ENCODE measurements at regions not wholly inside any gene's neighbourhood (a gene's known extent, or its start where the extent isn't known, plus 50 kb on each side); places are given as distances from the start of the nearest gene placed in this dataset.

DNA sequence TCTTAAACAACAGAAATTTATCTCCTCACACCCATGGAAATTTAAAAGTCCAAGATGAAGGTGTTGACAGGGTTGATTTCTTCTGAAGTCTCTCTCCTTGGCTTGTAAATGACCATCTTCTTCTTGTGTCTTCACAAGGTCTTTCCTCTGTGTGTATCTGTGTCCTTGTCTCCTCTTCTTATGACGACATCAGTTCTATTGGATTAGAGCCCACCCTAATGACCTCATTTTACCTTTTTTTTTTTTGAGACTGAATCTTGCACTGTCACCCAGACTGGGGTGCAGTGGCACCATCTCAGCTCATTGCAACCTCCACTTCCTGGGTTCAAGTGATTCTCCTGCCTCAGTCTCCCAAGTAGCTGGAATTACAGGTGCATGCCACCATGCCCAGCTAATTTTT, 429.0 kb upstream of the CDH5 start:
- intact Hi-C loops (cut with micrococcal nuclease), result no loop called here

More for the DNA sequence above, 429.0 kb upstream of the CDH5 start:
- ChIA-PET CTCF (no interaction called here), POLR2A (ENCODE audit: unreplicated experiment) (no interaction called here)
- Histone ChIP-seq H2BK15ac (ENCODE audit: low read depth, low read length) (no peak overlapping the region), H3K9ac (ENCODE audit: low read depth, low read length) (no peak overlapping the region), H3K56ac (ENCODE audit: extremely low read depth, insufficient read depth, low read length) (no peak overlapping the region), H4K91ac (ENCODE audit: insufficient read depth, low read depth, low read length) (no peak overlapping the region), H3K36me3 (ENCODE audit: control insufficient read depth, insufficient read depth, low read length) (no peaks in the 10 kb centered on the region), H2AK5ac (ENCODE audit: low read depth, low read length) (no peak overlapping the region), H2BK120ac (ENCODE audit: low read depth, low read length) (no peak overlapping the region), H4K20me1 (ENCODE audit: insufficient read depth, low read length) (no peaks in the 10 kb centered on the region), H3K4ac (ENCODE audit: low read depth, low read length) (no peak overlapping the region), H3K18ac (ENCODE audit: low read depth, low read length) (no peak overlapping the region), H3K14ac (replicated peaks; ENCODE audit: low read depth, low read length) (no peak overlapping the region), H2AFZ (replicated peaks; ENCODE audit: low read length, poor library complexity) (no peak overlapping the region), H3K79me1 (ENCODE audit: low read depth in 1 of 2, low read length in 2 of 2) (no peaks in the 10 kb centered on the region), H3K27me3 (ENCODE audit: control insufficient read depth, insufficient read depth, low read length) (peaks cover 4% of the 10 kb centered on the region), H3K27ac (ENCODE audit: insufficient read depth, low read length) (no peak overlapping the region), H4K5ac (ENCODE audit: low read depth, low read length) (no peak overlapping the region), H3K9me1 (ENCODE audit: insufficient read depth, low read length) (no peaks in the 10 kb centered on the region), H2BK5ac (ENCODE audit: low read depth, low read length, poor library complexity, severe bottlenecking) (no peak overlapping the region), H2AK9ac (replicated peaks; ENCODE audit: low read depth, low read length, poor library complexity) (no peak overlapping the region), H3K23ac (ENCODE audit: low read depth, low read length) (no peak overlapping the region), H2BK20ac (ENCODE audit: low read depth, low read length) (no peak overlapping the region), H3K4me2 (ENCODE audit: low read depth, low read length) (no peak overlapping the region), H3K9me3 (ENCODE audit: control insufficient read depth, insufficient read depth, low read length) (no peaks in the 10 kb centered on the region), H3K4me1 (ENCODE audit: control insufficient read depth, insufficient read depth, low read length) (peaks cover 3% of the 10 kb centered on the region; the same call in 1 of the 2 replicates), H4K8ac (ENCODE audit: low read depth in 2 of 2, low read length in 2 of 2) (no peak overlapping the region), H3K4me3 (ENCODE audit: insufficient read depth, low read depth, low read length) (no peak overlapping the region)
- no TSS peak for BruUV-seq (replicated peaks)
- in situ Hi-C loops (cut with MboI; ENCODE audit: low sequenced_read_pairs), result no loop called here
- DNase-seq (no peak), ATAC-seq (ENCODE audit: low read depth) (no peak)
- TF ChIP-seq USF2 (IDR thresholded peaks at IDR 0.05; ENCODE audit: low read depth, low read length) (no peak), BHLHE40 (IDR thresholded peaks at IDR 0.05; ENCODE audit: low read depth, low read length) (no peak), FOS (IDR thresholded peaks at IDR 0.05; ENCODE audit: low read depth, low read length) (no peak), CEBPB (IDR thresholded peaks at IDR 0.05; ENCODE audit: low read depth, low read length) (no peak), RAD21 (IDR thresholded peaks at IDR 0.05; ENCODE audit: low read length) (no peak), MAZ (IDR thresholded peaks at IDR 0.05; ENCODE audit: borderline replicate concordance, low read depth, low read length) (no peak), RFX5 (IDR thresholded peaks at IDR 0.05; ENCODE audit: low read depth, low read length) (no peak), NFE2L2 (IDR thresholded peaks at IDR 0.05; ENCODE audit: low read depth, low read length) (no peak), MAFK (IDR thresholded peaks at IDR 0.05; ENCODE audit: low read depth, low read length) (no peak)
- 83% methylated on average over 1 of the region's 1 CpG; no CpG with 5 or more reads in 1 of the 2 experiments for WGBS, 2 experiments (ENCODE audit: extremely low coverage in 2 of 2, insufficient read length in 1 of 2)
- dilution Hi-C loops (cut with HindIII; ENCODE audit: low sequenced_read_pairs, unreplicated experiment), result no loop called here
